ENCODE measurements at regions not wholly inside any gene's neighbourhood (a gene's known extent, or its start where the extent isn't known, plus 50 kb on each side); places are given as distances from the start of the nearest gene placed in this dataset.

- TF ChIP-seq, protein P1, sequence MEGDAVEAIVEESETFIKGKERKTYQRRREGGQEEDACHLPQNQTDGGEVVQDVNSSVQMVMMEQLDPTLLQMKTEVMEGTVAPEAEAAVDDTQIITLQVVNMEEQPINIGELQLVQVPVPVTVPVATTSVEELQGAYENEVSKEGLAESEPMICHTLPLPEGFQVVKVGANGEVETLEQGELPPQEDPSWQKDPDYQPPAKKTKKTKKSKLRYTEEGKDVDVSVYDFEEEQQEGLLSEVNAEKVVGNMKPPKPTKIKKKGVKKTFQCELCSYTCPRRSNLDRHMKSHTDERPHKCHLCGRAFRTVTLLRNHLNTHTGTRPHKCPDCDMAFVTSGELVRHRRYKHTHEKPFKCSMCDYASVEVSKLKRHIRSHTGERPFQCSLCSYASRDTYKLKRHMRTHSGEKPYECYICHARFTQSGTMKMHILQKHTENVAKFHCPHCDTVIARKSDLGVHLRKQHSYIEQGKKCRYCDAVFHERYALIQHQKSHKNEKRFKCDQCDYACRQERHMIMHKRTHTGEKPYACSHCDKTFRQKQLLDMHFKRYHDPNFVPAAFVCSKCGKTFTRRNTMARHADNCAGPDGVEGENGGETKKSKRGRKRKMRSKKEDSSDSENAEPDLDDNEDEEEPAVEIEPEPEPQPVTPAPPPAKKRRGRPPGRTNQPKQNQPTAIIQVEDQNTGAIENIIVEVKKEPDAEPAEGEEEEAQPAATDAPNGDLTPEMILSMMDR (IDR thresholded peaks at IDR 0.05; ENCODE audit: low read depth, low read length): peak; percentile 62
- Histone ChIP-seq H3K9me3 (no peaks in the 10 kb centered on the region), H3K4me3 (ENCODE audit: low read depth, low read length) (no peak overlapping the region), H3K27me3 (no peaks in the 10 kb centered on the region), H3K4me1 (no peaks in the 10 kb centered on the region), H3K36me3 (no peaks in the 10 kb centered on the region)
- no peak for DNase-seq
Measured at GRCh38 chr13:59178344-59178743, 985.4 kb downstream of the DIAPH3 start.

- no peak for DNase-seq
- TF ChIP-seq, protein P1 (IDR thresholded peaks at IDR 0.05; ENCODE audit: low read depth, low read length): no peak
- H3K9me3 ChIP-seq: no peaks in the 10 kb centered on the region
- H3K4me1 ChIP-seq: no peaks in the 10 kb centered on the region
- H3K27me3 ChIP-seq: no peaks in the 10 kb centered on the region
- no peaks in the 10 kb centered on the region for H3K36me3 ChIP-seq
- no peak overlapping the region for H3K4me3 ChIP-seq (ENCODE audit: low read depth, low read length)
Measured at GRCh38 chr13:59182241-59182640, 981.5 kb downstream of the DIAPH3 start.

DNA sequence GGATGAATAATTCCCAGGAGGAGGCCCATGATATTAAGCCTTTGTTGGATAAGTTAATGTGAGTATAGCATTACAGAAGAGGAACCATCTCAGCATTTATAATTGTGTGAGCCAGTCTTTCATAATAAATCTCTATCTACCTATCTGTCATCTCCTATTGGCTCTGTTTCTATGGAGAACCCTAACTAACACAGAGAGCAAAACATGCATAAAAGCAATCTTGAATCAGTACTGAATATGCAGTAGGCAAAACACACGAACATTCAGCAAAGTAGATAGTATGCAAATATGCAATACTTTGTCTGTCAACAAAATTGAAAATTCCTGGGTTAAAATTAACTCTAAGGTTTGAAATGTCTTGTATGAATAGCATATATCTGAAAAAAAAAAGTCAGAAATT lies 966.3 kb downstream of the DIAPH3 start:
- H3K4me3 ChIP-seq (ENCODE audit: low read depth, low read length): no peak overlapping the region
- DNase-seq: no peak
- TF ChIP-seq, protein P1 (IDR thresholded peaks at IDR 0.05; ENCODE audit: low read depth, low read length): no peak
- H3K27me3 ChIP-seq: no peaks in the 10 kb centered on the region
- peaks cover 11% of the 10 kb centered on the region for H3K4me1 ChIP-seq
- H3K36me3 ChIP-seq: no peaks in the 10 kb centered on the region
- no peaks in the 10 kb centered on the region for H3K9me3 ChIP-seq

DNA sequence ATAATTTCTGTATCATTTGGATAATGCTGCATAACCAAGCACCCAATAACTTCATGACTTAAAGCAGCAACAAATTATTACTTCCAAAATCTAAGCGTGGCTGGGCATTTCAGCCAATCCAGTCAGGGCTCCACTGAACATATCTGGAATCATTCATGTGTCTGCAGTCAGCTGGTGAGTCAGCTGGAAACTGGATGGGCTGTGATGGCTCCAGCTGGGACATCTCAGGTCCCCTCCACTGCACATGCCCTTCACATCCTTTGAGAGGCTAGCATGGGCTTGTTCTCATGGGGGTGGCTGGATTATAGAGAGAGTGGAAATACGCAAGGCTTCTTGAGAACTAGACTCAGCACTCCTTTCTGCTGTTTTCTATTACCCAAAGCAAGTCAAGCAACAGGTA lies 961.9 kb downstream of the DIAPH3 start:
- TF ChIP-seq, protein P1 (IDR thresholded peaks at IDR 0.05; ENCODE audit: low read depth, low read length): no peak
- peaks cover 2% of the 10 kb centered on the region; the same call in 1 of the 2 replicates for H3K4me1 ChIP-seq
- H3K36me3 ChIP-seq: no peaks in the 10 kb centered on the region
- peak; percentile 12 for DNase-seq
- H3K9me3 ChIP-seq: no peaks in the 10 kb centered on the region
- no peak overlapping the region for H3K4me3 ChIP-seq (ENCODE audit: low read depth, low read length)
- H3K27me3 ChIP-seq: no peaks in the 10 kb centered on the region

DNA sequence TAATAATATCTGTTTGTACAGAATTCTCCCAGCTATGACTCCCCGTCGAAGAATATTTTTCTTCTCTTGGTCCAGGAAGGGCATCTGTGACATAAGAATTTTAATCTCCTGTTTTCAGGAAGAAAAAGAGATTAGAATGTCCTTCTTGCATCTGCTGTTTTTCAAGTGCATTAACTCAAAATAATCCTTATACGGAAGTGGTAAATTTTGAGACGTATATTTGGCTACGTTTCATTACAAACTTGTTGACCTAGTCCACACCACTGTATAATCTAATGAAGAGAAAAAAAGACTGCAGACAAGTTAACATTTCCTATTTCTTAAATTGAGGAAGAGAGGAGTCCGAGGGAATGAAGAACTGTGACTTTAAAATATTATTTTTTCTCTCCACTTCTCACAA lies 959.9 kb downstream of the DIAPH3 start:
- TF ChIP-seq, protein P1 (IDR thresholded peaks at IDR 0.05; ENCODE audit: low read depth, low read length): no peak
- H3K4me3 ChIP-seq (ENCODE audit: low read depth, low read length): no peak overlapping the region

GRCh38 chr13:59205501-59205900 lies 958.2 kb downstream of the DIAPH3 start:
- Histone ChIP-seq H3K27me3 (no peaks in the 10 kb centered on the region), H3K4me3 (ENCODE audit: low read depth, low read length) (no peak overlapping the region), H3K9me3 (no peaks in the 10 kb centered on the region), H3K36me3 (no peaks in the 10 kb centered on the region), H3K4me1 (peaks cover 6% of the 10 kb centered on the region; the same call in 1 of the 2 replicates)
- DNase-seq: no peak
- TF ChIP-seq, protein P1 (IDR thresholded peaks at IDR 0.05; ENCODE audit: low read depth, low read length): no peak

More for the DNA sequence above, 959.9 kb downstream of the DIAPH3 start:
- peaks cover 6% of the 10 kb centered on the region; the same call in 1 of the 2 replicates for H3K4me1 ChIP-seq
- H3K27me3 ChIP-seq: no peaks in the 10 kb centered on the region
- no peaks in the 10 kb centered on the region for H3K9me3 ChIP-seq
- no peak for DNase-seq
- H3K36me3 ChIP-seq: no peaks in the 10 kb centered on the region

Measured in BE2C (cell line).